ENCODE measurements at regions not wholly inside any gene's neighbourhood (a gene's known extent, or its start where the extent isn't known, plus 50 kb on each side); places are given as distances from the start of the nearest gene placed in this dataset.

DNA sequence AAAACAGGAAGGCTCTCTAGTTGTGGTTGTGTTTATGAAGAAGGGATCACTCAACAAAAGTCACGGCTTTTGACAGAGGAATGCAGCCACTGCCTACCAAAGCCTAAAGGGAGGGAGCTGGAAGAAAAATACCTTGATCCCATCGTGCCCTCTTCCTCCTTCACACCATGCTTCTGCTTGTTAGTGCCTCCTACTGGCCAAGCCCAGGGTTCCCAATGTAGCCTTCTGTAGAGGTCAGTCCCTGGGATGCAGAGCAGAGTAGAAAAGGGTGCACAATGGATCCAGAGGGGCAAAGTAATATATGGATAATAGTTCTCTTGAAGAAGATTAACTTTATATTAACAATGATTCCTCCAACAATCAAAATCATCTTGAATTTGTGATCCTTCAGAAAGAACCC is 293.5 kb upstream of the FERMT1 start:
- 59 to 75% (median 74%) methylated on average over 2 of the region's 2 CpGs for WGBS, 3 donors

GRCh38 chr20:6411651-6412050 is 288.8 kb upstream of the FERMT1 start:
- no peak for DNase-seq
- intact Hi-C loops (cut with DNase I) = no loop called here
- Histone ChIP-seq H3K36me3 (no peaks in the 10 kb centered on the region), H3K9me3 (no peaks in the 10 kb centered on the region), H3K4me1 (ENCODE audit: insufficient read depth) (no peaks in the 10 kb centered on the region), H3K27ac (no peak overlapping the region), H3K4me3 (no peak overlapping the region), H3K27me3 (no peaks in the 10 kb centered on the region)
- 81 to 92% (median 88%) methylated on average over 2 of the region's 2 CpGs for WGBS, 3 donors
- TF ChIP-seq CTCF (IDR thresholded peaks at IDR 0.05) = no peak
- no peak for TF ChIP-seq EP300 (IDR thresholded peaks at IDR 0.05)
- TF ChIP-seq POLR2A (IDR thresholded peaks at IDR 0.05) = no peak

More for the DNA sequence above, 293.5 kb upstream of the FERMT1 start:
- Histone ChIP-seq H3K36me3 (no peaks in the 10 kb centered on the region), H3K4me3 (no peak overlapping the region), H3K9me3 (no peaks in the 10 kb centered on the region), H3K27ac (no peak overlapping the region), H3K4me1 (ENCODE audit: insufficient read depth) (no peaks in the 10 kb centered on the region), H3K27me3 (no peaks in the 10 kb centered on the region)
- no peak for DNase-seq
- no peak for TF ChIP-seq POLR2A (IDR thresholded peaks at IDR 0.05)
- no peak for TF ChIP-seq CTCF (IDR thresholded peaks at IDR 0.05)
- no peak for TF ChIP-seq EP300 (IDR thresholded peaks at IDR 0.05)
- intact Hi-C loops (cut with DNase I) = no loop called here

DNA sequence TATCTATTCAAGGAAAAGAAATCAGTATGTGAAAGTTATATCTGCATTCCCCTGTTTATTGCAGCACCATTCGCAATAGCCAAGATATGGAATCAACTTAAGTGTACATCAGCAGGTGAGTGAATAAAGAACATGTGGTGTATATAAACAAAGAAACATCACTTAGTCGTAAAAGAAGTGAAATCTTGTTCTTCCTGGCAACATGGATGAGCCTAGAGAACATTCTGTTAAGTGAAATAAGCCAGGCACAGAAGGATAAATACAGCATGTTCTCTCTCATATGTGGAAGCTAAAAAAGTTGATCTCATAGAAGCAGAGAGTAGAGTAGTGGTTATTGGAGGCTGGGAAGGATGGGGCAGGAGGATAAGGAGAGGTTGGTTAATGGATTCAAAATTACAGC is 287.9 kb upstream of the FERMT1 start:
- no peak for TF ChIP-seq CTCF (IDR thresholded peaks at IDR 0.05)
- TF ChIP-seq EP300 (IDR thresholded peaks at IDR 0.05) = no peak
- TF ChIP-seq POLR2A (IDR thresholded peaks at IDR 0.05) = no peak
- no peak overlapping the region for H3K4me3 ChIP-seq
- H3K36me3 ChIP-seq = no peaks in the 10 kb centered on the region
- no peaks in the 10 kb centered on the region for H3K9me3 ChIP-seq
- 74 to 78% (median 75%) methylated on average over 2 of the region's 2 CpGs for WGBS, 3 donors
- intact Hi-C loops (cut with DNase I) = no loop called here
- H3K4me1 ChIP-seq (ENCODE audit: insufficient read depth) = no peaks in the 10 kb centered on the region
- no peaks in the 10 kb centered on the region for H3K27me3 ChIP-seq
- DNase-seq = no peak
- no peak overlapping the region for H3K27ac ChIP-seq

DNA sequence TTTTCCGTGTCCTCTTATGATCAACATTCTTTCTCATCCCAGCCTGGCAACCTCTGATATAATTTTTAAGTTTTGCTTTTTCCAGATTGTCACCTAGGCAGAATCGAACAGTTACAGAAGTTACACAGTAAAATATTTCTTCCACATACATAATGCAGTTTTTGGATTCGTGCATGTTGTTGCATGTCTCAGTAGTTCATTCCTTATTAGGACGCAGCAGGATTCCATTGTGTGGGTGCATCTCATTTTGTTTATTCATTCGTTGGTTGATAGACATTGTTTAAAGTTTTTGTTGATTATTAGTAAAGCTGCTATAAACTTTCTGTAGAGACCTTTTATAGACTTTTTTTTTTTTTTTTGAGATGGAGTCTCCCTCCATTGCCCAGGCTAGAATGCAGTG is 284.3 kb upstream of the FERMT1 start:
- Histone ChIP-seq H3K36me3 (no peaks in the 10 kb centered on the region), H3K9me3 (no peaks in the 10 kb centered on the region), H3K27me3 (no peaks in the 10 kb centered on the region), H3K27ac (no peak overlapping the region), H3K4me3 (no peak overlapping the region), H3K4me1 (ENCODE audit: insufficient read depth) (no peaks in the 10 kb centered on the region)
- 56 to 66% (median 57%) methylated on average over 5 of the region's 5 CpGs for WGBS, 3 donors
- intact Hi-C loops (cut with DNase I) = no loop called here
- DNase-seq = no peak
- TF ChIP-seq CTCF (IDR thresholded peaks at IDR 0.05) (no peak), EP300 (IDR thresholded peaks at IDR 0.05) (no peak), POLR2A (IDR thresholded peaks at IDR 0.05) (no peak)

Measured in ovary (tissue), 7 donors.